Fibroblast of lung (primary cell): ENCODE measurements at regions not wholly inside any gene's neighbourhood (a gene's known extent, or its start where the extent isn't known, plus 50 kb on each side); places are given as distances from the start of the nearest gene placed in this dataset.

Source experiments
- CTCF ChIP-seq, 2 donors: IDR thresholded peaks in 1 of 2; conservative IDR thresholded peaks in 1 of 2; 1 replicate in 1 of 2; 2 replicates in 1 of 2; pipeline ENCODE4 v1.5.1; 2011 to 2012; ENCODE audit warnings: low read length in 2 of 2, control low read depth in 1 of 2, inconsistent platforms in 1 of 2, low read depth in 1 of 2, mild to moderate bottlenecking in 1 of 2
- EZH2 ChIP-seq: IDR thresholded peaks from 2 replicates; pipeline ENCODE4 v1.5.1; 2012; ENCODE audit warnings: low read length, control low read depth, mild to moderate bottlenecking; ENCODE audit errors: missing control alignments

- TF ChIP-seq CTCF (conservative IDR thresholded peaks at IDR 0.05 in 1 of 2, IDR thresholded peaks at IDR 0.05 in 1 of 2; ENCODE audit: low read depth in 1 of 2, low read length in 2 of 2) = no peak
- TF ChIP-seq EZH2 = no peak
Observed at GRCh38 chr4:8730159-8730558, 137.6 kb downstream of the CPZ start.
